ENCODE measurements at regions not wholly inside any gene's neighbourhood (a gene's known extent, or its start where the extent isn't known, plus 50 kb on each side); places are given as distances from the start of the nearest gene placed in this dataset.

GRCh38 chr12:127790376-127790775 is 476.6 kb upstream of the TMEM132C start:
- TF ChIP-seq CTCF (IDR thresholded peaks at IDR 0.05) (no peak), POLR2A (IDR thresholded peaks at IDR 0.05) (no peak)

Data from prostate gland (tissue), 2 donors.